ENCODE measurements at regions not wholly inside any gene's neighbourhood (a gene's known extent, or its start where the extent isn't known, plus 50 kb on each side); places are given as distances from the start of the nearest gene placed in this dataset.

DNA sequence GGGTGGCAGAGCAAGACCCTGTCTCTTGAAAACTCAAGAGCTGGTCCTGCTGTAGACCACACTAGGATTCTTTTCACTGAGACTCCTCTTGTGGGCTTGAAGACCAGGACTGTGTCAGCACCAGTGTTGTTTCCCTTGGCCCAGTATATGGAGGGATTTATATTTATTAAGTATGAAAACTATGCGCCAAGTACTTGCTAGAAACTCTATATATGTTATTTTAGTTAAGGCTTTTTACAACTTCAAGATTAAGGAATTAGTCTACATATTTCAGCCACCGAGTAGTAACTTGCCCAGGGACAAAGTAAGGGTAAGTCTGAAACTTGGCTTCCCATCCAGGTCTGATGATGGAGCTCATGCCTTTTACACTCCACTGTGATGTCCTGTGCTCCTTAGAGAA, 488.4 kb downstream of the PCNX1 start:
- TF ChIP-seq, protein P1, sequence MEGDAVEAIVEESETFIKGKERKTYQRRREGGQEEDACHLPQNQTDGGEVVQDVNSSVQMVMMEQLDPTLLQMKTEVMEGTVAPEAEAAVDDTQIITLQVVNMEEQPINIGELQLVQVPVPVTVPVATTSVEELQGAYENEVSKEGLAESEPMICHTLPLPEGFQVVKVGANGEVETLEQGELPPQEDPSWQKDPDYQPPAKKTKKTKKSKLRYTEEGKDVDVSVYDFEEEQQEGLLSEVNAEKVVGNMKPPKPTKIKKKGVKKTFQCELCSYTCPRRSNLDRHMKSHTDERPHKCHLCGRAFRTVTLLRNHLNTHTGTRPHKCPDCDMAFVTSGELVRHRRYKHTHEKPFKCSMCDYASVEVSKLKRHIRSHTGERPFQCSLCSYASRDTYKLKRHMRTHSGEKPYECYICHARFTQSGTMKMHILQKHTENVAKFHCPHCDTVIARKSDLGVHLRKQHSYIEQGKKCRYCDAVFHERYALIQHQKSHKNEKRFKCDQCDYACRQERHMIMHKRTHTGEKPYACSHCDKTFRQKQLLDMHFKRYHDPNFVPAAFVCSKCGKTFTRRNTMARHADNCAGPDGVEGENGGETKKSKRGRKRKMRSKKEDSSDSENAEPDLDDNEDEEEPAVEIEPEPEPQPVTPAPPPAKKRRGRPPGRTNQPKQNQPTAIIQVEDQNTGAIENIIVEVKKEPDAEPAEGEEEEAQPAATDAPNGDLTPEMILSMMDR (IDR thresholded peaks at IDR 0.05), result no peak
- TF ChIP-seq EP300 (IDR thresholded peaks at IDR 0.05), result no peak

All from esophagus muscularis mucosa (tissue), 3 donors.